Parathyroid adenoma (tissue), 2 donors: ENCODE measurements at regions not wholly inside any gene's neighbourhood (a gene's known extent, or its start where the extent isn't known, plus 50 kb on each side); places are given as distances from the start of the nearest gene placed in this dataset.

Source experiments
- H2AFZ ChIP-seq: fragments of 300-600 bp; sonication (generic); one replicate; pipeline ENCODE4 v1.7.0; 2017; ENCODE audit warnings: antibody characterized with exemption, mild to moderate bottlenecking
- H3K27ac ChIP-seq: fragments of 300-600 bp; sonication (generic); one replicate; pipeline ENCODE4 v1.7.0; 2017
- H3K27me3 ChIP-seq: fragments of 300-600 bp; sonication (generic); one replicate; pipeline ENCODE4 v1.7.0; 2017; ENCODE audit warnings: low read length; ENCODE audit not compliant: control insufficient read depth, insufficient read depth
- H3K36me3 ChIP-seq: fragments of 300-600 bp; sonication (generic); one replicate; pipeline ENCODE4 v1.7.0; 2017; ENCODE audit warnings: low read length; ENCODE audit not compliant: control insufficient read depth, insufficient read depth
- H3K4me1 ChIP-seq: fragments of 300-600 bp; sonication (generic); one replicate; pipeline ENCODE4 v1.7.0; 2017; ENCODE audit warnings: control low read depth
- H3K4me2 ChIP-seq: fragments of 300-600 bp; sonication (generic); one replicate; pipeline ENCODE4 v1.7.0; 2017; ENCODE audit warnings: low read length
- H3K4me3 ChIP-seq: fragments of 300-600 bp; sonication (generic); one replicate; pipeline ENCODE4 v1.7.0; 2017; ENCODE audit warnings: low read depth, low read length
- H3K79me2 ChIP-seq: fragments of 300-600 bp; sonication (generic); one replicate; pipeline ENCODE4 v1.7.0; 2017; ENCODE audit warnings: control low read depth
- H3K9ac ChIP-seq: fragments of 300-600 bp; sonication (generic); one replicate; pipeline ENCODE4 v1.7.0; 2017; ENCODE audit warnings: mild to moderate bottlenecking
- H3K9me3 ChIP-seq: fragments of 300-600 bp; sonication (generic); one replicate; pipeline ENCODE4 v1.7.0; 2017; ENCODE audit warnings: low read length; ENCODE audit not compliant: control insufficient read depth
- CTCF ChIP-seq: fragments of 300-600 bp; sonication (generic); IDR thresholded peaks from one replicate; pipeline ENCODE4 v1.7.0; 2017; ENCODE audit warnings: antibody characterized with exemption, mild to moderate bottlenecking
- donor health status: primary hyperparathyroidism.

DNA sequence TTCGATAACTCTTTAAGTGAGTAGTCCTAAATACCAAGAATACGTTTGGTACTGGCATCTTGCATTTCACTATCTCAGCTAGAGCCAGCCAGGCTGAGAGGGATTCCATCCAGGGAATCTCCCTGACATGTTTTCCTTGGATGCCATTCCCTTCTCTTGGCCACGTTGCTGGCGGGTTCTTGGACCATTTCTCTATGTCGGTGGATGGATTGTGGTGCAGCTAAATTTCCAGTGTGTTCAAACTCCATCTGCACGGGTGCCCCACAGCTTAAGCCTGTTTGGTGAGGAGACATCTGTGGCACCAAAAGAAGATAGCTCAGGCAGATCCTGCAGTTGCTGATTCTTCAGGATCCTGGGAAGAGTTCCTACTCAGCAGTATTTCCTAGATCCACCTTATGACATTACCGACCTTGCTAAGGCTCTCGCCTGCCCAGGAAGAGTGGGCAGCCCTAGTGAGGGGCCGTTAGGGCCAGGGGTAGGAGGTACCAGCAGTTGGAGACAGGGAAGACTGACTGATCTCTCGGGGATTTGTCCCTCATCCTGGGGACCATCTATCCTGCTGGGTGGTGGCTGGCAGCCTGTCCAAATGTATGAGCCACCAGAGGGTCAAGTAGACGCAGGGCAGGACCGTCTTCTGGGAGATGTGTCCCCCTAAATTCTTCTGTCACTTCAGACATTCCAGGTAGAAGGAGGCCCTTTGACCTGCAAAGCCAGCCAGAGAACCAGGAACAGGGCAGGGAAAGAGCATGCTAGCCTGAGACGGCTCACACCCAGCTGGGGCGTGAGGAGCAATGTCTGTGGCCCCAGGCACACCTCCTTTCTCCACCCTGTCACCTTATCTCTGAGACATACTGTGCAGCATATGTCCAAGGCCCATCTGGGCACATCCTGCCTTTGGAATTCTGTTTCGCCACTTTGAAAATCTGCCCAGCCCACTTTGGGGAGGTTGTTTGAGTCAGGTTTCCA is 72.6 kb upstream of the CAPRIN2 start:
- H3K4me1 ChIP-seq = no peaks in the 10 kb centered on the region
- H3K27me3 ChIP-seq = no peaks in the 10 kb centered on the region
- H3K36me3 ChIP-seq = no peaks in the 10 kb centered on the region
- no peak overlapping the region for H2AFZ ChIP-seq
- H3K4me3 ChIP-seq = no peak overlapping the region
- no peaks in the 10 kb centered on the region for H3K9me3 ChIP-seq
- H3K27ac ChIP-seq = no peak overlapping the region
- no peak overlapping the region for H3K9ac ChIP-seq
- H3K79me2 ChIP-seq = no peaks in the 10 kb centered on the region
- no peak for TF ChIP-seq CTCF
- no peak overlapping the region for H3K4me2 ChIP-seq

- H3K4me1 ChIP-seq = no peaks in the 10 kb centered on the region
- H3K27me3 ChIP-seq = no peaks in the 10 kb centered on the region
- H3K27ac ChIP-seq = no peak overlapping the region
- no peak overlapping the region for H3K4me3 ChIP-seq
- no peaks in the 10 kb centered on the region for H3K79me2 ChIP-seq
- H3K9ac ChIP-seq = no peak overlapping the region
- H3K4me2 ChIP-seq = no peak overlapping the region
- TF ChIP-seq CTCF = no peak
- H3K36me3 ChIP-seq = no peaks in the 10 kb centered on the region
- H3K9me3 ChIP-seq = no peaks in the 10 kb centered on the region
- no peak overlapping the region for H2AFZ ChIP-seq
Observed at GRCh38 chr12:30826276-30826675, 71.5 kb upstream of the CAPRIN2 start.

DNA sequence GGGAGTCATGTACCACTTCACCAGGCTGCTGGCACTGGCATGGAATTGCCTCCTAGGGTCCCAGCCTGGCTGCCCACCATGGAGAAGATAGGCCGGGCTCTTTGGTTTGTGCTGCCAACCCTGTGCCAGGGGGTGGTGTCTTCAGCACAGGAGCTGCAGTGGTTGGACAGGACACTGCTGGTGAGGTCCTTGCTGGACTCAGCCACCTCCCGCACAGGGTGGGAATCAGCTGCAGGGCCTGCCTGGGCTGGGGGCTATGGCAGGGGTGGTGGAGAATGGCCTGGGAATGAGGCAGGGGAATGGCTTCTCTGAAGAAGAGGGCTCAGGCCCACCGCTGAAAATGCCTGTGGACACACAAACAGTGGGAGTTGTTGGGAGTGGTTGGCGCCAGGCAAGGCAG is 70.6 kb upstream of the CAPRIN2 start:
- H3K4me3 ChIP-seq = no peak overlapping the region
- H3K79me2 ChIP-seq = no peaks in the 10 kb centered on the region
- no peak overlapping the region for H3K4me2 ChIP-seq
- no peaks in the 10 kb centered on the region for H3K36me3 ChIP-seq
- no peak for TF ChIP-seq CTCF
- H3K9me3 ChIP-seq = no peaks in the 10 kb centered on the region
- no peaks in the 10 kb centered on the region for H3K4me1 ChIP-seq
- H2AFZ ChIP-seq = no peak overlapping the region
- H3K27ac ChIP-seq = no peak overlapping the region
- H3K9ac ChIP-seq = no peak overlapping the region
- H3K27me3 ChIP-seq = no peaks in the 10 kb centered on the region

DNA sequence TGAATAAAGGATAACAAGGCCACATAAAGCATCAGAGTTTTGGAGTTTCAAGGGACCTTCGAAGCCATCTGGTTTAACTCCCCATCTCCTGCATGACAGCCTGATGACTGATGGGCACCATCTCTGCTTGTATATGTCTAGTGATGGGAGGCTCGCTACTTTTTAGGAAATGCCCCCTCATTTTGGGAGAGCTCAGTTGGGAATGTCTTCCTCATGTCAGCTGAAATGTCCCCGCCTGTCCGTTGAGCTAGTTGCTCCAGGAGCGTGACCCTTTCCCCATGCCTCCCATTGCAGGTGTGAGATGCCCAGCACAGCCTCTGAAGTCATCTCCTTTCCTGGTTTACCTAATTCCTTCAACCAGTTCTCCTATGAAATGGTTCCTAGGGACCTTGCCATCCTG is 69.6 kb upstream of the CAPRIN2 start:
- Histone ChIP-seq H3K79me2 (no peaks in the 10 kb centered on the region), H3K4me2 (no peak overlapping the region), H3K9ac (no peak overlapping the region), H2AFZ (no peak overlapping the region), H3K27me3 (no peaks in the 10 kb centered on the region), H3K4me1 (no peaks in the 10 kb centered on the region), H3K9me3 (no peaks in the 10 kb centered on the region), H3K4me3 (no peak overlapping the region), H3K27ac (no peak overlapping the region), H3K36me3 (no peaks in the 10 kb centered on the region)
- TF ChIP-seq CTCF = no peak

GRCh38 chr12:30823764-30824163 is 69.0 kb upstream of the CAPRIN2 start:
- TF ChIP-seq CTCF = no peak
- Histone ChIP-seq H3K9ac (no peak overlapping the region), H3K9me3 (no peaks in the 10 kb centered on the region), H3K4me1 (no peaks in the 10 kb centered on the region), H3K4me2 (no peak overlapping the region), H3K4me3 (no peak overlapping the region), H3K36me3 (no peaks in the 10 kb centered on the region), H3K27me3 (no peaks in the 10 kb centered on the region), H3K27ac (no peak overlapping the region), H3K79me2 (no peaks in the 10 kb centered on the region), H2AFZ (no peak overlapping the region)
